ENCODE measurements at regions not wholly inside any gene's neighbourhood (a gene's known extent, or its start where the extent isn't known, plus 50 kb on each side); places are given as distances from the start of the nearest gene placed in this dataset.

DNA sequence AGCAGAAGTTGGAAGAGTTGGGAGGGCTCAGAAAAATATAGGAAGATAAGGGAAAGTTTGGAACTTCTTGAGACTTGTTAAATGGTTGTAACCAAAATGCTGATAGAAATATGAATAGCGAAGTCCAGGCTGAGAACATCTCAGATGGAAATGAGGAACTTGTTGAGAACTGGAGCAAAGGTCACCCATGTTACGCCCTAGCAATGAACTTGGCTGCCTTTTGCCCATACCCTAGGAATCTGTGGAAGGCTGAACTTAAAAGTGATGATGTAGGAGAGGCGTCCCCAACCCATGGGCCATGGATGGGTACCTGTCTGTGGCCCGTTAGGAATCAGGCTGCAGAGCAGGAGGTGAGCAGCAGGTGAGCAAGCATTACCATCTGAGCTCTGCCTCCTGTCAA, 347.8 kb downstream of the ARL4A start:
- H3K27me3 ChIP-seq (ENCODE audit: control insufficient read depth, insufficient read depth, low read length), result no peaks in the 10 kb centered on the region
- no peak overlapping the region for H3K9ac ChIP-seq (ENCODE audit: low read length)
- no peak overlapping the region for H3K4me3 ChIP-seq (ENCODE audit: low read length)
- H3K9me3 ChIP-seq (ENCODE audit: control insufficient read depth, low read length), result no peaks in the 10 kb centered on the region
- H3K36me3 ChIP-seq (ENCODE audit: control insufficient read depth, insufficient read depth, low read length), result no peaks in the 10 kb centered on the region
- no peaks in the 10 kb centered on the region for H3K4me1 ChIP-seq (ENCODE audit: control insufficient read depth, insufficient read depth, low read length)

- Histone ChIP-seq H3K4me3 (ENCODE audit: low read length) (no peak overlapping the region), H3K9me3 (ENCODE audit: control insufficient read depth, low read length) (no peaks in the 10 kb centered on the region), H3K36me3 (ENCODE audit: control insufficient read depth, insufficient read depth, low read length) (no peaks in the 10 kb centered on the region), H3K9ac (ENCODE audit: low read length) (no peak overlapping the region), H3K4me1 (ENCODE audit: control insufficient read depth, insufficient read depth, low read length) (no peaks in the 10 kb centered on the region), H3K27me3 (ENCODE audit: control insufficient read depth, insufficient read depth, low read length) (no peaks in the 10 kb centered on the region)
These were observed 348.9 kb downstream of the ARL4A start for GRCh38 chr7:13036256-13036780.

GRCh38 chr7:13037216-13037615, 349.8 kb downstream of the ARL4A start:
- H3K9me3 ChIP-seq (ENCODE audit: control insufficient read depth, low read length), result no peaks in the 10 kb centered on the region
- no peaks in the 10 kb centered on the region for H3K4me1 ChIP-seq (ENCODE audit: control insufficient read depth, insufficient read depth, low read length)
- H3K9ac ChIP-seq (ENCODE audit: low read length), result no peak overlapping the region
- H3K4me3 ChIP-seq (ENCODE audit: low read length), result no peak overlapping the region
- H3K27me3 ChIP-seq (ENCODE audit: control insufficient read depth, insufficient read depth, low read length), result no peaks in the 10 kb centered on the region
- H3K36me3 ChIP-seq (ENCODE audit: control insufficient read depth, insufficient read depth, low read length), result no peaks in the 10 kb centered on the region

- H3K36me3 ChIP-seq (ENCODE audit: control insufficient read depth, insufficient read depth, low read length), result no peaks in the 10 kb centered on the region
- no peaks in the 10 kb centered on the region for H3K9me3 ChIP-seq (ENCODE audit: control insufficient read depth, low read length)
- H3K9ac ChIP-seq (ENCODE audit: low read length), result no peak overlapping the region
- no peak overlapping the region for H3K4me3 ChIP-seq (ENCODE audit: low read length)
- H3K27me3 ChIP-seq (ENCODE audit: control insufficient read depth, insufficient read depth, low read length), result no peaks in the 10 kb centered on the region
- H3K4me1 ChIP-seq (ENCODE audit: control insufficient read depth, insufficient read depth, low read length), result no peaks in the 10 kb centered on the region
These were observed 354.0 kb downstream of the ARL4A start for GRCh38 chr7:13041368-13041988.

DNA sequence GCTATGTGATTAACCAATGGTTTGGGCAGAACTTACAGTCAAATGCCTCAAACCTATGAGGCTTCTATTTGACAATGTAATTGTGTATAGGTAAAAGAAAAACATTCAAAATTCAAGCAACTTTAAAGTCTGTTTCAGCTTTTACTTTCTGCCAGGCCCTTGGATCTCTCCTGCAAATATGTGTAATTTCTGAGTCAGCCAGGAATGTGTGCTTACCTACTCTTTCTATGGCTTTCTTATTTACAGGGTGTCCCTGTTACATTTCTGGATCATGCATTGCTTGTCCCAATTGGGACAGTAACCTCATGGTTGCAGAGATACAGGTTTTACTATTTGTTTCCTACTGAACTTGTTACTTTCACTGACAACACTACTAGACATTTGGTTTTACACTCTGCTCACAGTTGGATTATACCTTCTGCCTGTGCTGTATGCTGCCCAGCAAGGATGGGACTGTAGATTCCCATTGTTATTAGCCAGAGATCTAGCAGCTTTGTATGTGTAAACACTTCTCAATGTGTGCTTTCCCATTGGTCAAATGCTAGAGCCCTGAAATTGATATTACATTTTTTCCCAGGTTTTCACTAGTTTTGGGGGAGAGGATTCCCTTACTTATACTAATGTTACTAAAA, 355.3 kb downstream of the ARL4A start:
- H3K9me3 ChIP-seq (ENCODE audit: control insufficient read depth, low read length), result no peaks in the 10 kb centered on the region
- H3K4me1 ChIP-seq (ENCODE audit: control insufficient read depth, insufficient read depth, low read length), result no peaks in the 10 kb centered on the region
- H3K4me3 ChIP-seq (ENCODE audit: low read length), result no peak overlapping the region
- H3K36me3 ChIP-seq (ENCODE audit: control insufficient read depth, insufficient read depth, low read length), result no peaks in the 10 kb centered on the region
- no peaks in the 10 kb centered on the region for H3K27me3 ChIP-seq (ENCODE audit: control insufficient read depth, insufficient read depth, low read length)
- H3K9ac ChIP-seq (ENCODE audit: low read length), result no peak overlapping the region

DNA sequence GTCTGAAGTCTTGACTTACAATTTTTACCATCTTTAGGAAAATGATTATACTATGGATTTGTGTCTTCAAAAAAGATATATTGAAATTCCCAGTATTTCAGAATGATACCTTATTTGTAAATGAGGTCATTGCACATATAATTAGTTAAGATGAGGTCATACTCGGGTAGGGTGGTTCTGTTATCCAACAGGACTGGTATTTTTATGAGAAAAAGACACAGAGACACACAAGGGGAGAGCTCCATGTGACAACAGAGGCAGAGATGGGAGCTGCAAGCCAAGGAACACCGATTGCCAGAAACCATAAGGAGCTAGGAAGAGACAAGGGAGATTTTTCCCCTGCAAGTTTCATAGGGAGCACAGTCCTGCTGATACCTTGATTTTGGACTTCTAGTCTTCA, 356.9 kb downstream of the ARL4A start:
- Histone ChIP-seq H3K9me3 (ENCODE audit: control insufficient read depth, low read length) (no peaks in the 10 kb centered on the region), H3K4me3 (ENCODE audit: low read length) (no peak overlapping the region), H3K9ac (ENCODE audit: low read length) (no peak overlapping the region), H3K36me3 (ENCODE audit: control insufficient read depth, insufficient read depth, low read length) (no peaks in the 10 kb centered on the region), H3K27me3 (ENCODE audit: control insufficient read depth, insufficient read depth, low read length) (no peaks in the 10 kb centered on the region), H3K4me1 (ENCODE audit: control insufficient read depth, insufficient read depth, low read length) (no peaks in the 10 kb centered on the region)

DNA sequence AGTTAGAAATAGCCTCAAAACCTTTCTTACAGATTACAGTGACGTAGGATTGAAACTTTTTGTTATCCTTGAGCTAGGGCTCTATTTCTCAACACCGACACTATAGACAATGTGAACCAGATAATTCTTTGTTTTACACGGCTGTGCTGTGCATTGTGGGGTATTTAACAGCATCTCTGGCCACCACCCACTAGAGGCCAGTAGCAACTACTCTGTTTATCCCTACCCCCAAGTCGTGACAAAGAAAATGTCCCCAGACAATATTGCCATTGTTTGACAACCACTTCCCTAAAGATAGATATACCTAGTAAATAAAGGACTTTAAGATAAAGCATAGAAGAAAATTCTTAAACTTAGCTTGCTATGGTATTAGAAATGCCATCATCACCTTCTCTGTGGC, 359.6 kb downstream of the ARL4A start:
- H3K4me3 ChIP-seq (ENCODE audit: low read length), result no peak overlapping the region
- no peaks in the 10 kb centered on the region for H3K36me3 ChIP-seq (ENCODE audit: control insufficient read depth, insufficient read depth, low read length)
- H3K27me3 ChIP-seq (ENCODE audit: control insufficient read depth, insufficient read depth, low read length), result no peaks in the 10 kb centered on the region
- H3K9ac ChIP-seq (ENCODE audit: low read length), result no peak overlapping the region
- no peaks in the 10 kb centered on the region for H3K9me3 ChIP-seq (ENCODE audit: control insufficient read depth, low read length)
- H3K4me1 ChIP-seq (ENCODE audit: control insufficient read depth, insufficient read depth, low read length), result no peaks in the 10 kb centered on the region

- no peaks in the 10 kb centered on the region for H3K36me3 ChIP-seq (ENCODE audit: control insufficient read depth, insufficient read depth, low read length)
- H3K27me3 ChIP-seq (ENCODE audit: control insufficient read depth, insufficient read depth, low read length), result no peaks in the 10 kb centered on the region
- H3K4me1 ChIP-seq (ENCODE audit: control insufficient read depth, insufficient read depth, low read length), result no peaks in the 10 kb centered on the region
- no peak overlapping the region for H3K9ac ChIP-seq (ENCODE audit: low read length)
- H3K9me3 ChIP-seq (ENCODE audit: control insufficient read depth, low read length), result no peaks in the 10 kb centered on the region
- H3K4me3 ChIP-seq (ENCODE audit: low read length), result no peak overlapping the region
These were observed 362.5 kb downstream of the ARL4A start for GRCh38 chr7:13049946-13050345.

GRCh38 chr7:13050703-13051102, 363.3 kb downstream of the ARL4A start:
- H3K4me3 ChIP-seq (ENCODE audit: low read length), result no peak overlapping the region
- H3K27me3 ChIP-seq (ENCODE audit: control insufficient read depth, insufficient read depth, low read length), result no peaks in the 10 kb centered on the region
- no peaks in the 10 kb centered on the region for H3K36me3 ChIP-seq (ENCODE audit: control insufficient read depth, insufficient read depth, low read length)
- H3K9ac ChIP-seq (ENCODE audit: low read length), result no peak overlapping the region
- H3K9me3 ChIP-seq (ENCODE audit: control insufficient read depth, low read length), result no peaks in the 10 kb centered on the region
- no peaks in the 10 kb centered on the region for H3K4me1 ChIP-seq (ENCODE audit: control insufficient read depth, insufficient read depth, low read length)

DNA sequence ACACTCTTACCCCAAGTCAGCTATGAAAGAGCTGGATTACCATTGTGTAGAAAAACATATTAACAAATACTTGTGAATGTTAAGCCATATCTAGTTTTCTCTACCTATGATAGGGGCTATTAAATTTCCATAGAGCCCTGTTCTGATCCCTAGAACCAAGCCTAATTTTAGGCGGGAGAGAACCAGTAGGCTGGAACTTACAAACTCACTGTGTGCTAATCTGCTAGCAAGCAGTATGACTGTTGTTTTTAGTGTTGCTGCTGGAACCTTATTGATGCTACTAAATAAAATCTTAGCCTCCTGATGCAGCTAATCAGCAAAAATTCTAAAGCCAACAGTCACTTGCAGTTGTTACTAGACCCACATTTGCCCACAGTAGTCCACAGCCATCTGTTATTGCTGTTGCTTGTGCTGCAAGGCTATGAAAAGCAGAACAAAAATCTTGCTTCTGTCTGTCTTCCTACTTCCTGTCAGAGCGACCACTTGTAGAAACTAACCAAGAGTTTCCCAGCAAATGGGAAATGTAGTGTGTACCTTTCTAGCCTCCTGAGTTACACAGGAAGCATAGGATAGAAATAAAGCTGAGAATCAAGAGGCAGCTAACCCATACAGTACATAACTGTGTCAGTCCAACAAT, 368.4 kb downstream of the ARL4A start:
- no peaks in the 10 kb centered on the region for H3K36me3 ChIP-seq (ENCODE audit: control insufficient read depth, insufficient read depth, low read length)
- H3K9ac ChIP-seq (ENCODE audit: low read length), result no peak overlapping the region
- no peaks in the 10 kb centered on the region for H3K9me3 ChIP-seq (ENCODE audit: control insufficient read depth, low read length)
- no peaks in the 10 kb centered on the region for H3K4me1 ChIP-seq (ENCODE audit: control insufficient read depth, insufficient read depth, low read length)
- H3K4me3 ChIP-seq (ENCODE audit: low read length), result no peak overlapping the region
- no peaks in the 10 kb centered on the region for H3K27me3 ChIP-seq (ENCODE audit: control insufficient read depth, insufficient read depth, low read length)

GRCh38 chr7:13057462-13058200, 370.2 kb downstream of the ARL4A start:
- H3K36me3 ChIP-seq (ENCODE audit: control insufficient read depth, insufficient read depth, low read length), result no peaks in the 10 kb centered on the region
- H3K4me1 ChIP-seq (ENCODE audit: control insufficient read depth, insufficient read depth, low read length), result no peaks in the 10 kb centered on the region
- no peaks in the 10 kb centered on the region for H3K27me3 ChIP-seq (ENCODE audit: control insufficient read depth, insufficient read depth, low read length)
- H3K9me3 ChIP-seq (ENCODE audit: control insufficient read depth, low read length), result no peaks in the 10 kb centered on the region
- H3K9ac ChIP-seq (ENCODE audit: low read length), result no peak overlapping the region
- no peak overlapping the region for H3K4me3 ChIP-seq (ENCODE audit: low read length)

GRCh38 chr7:13060173-13060572, 372.7 kb downstream of the ARL4A start:
- H3K4me3 ChIP-seq (ENCODE audit: low read length), result no peak overlapping the region
- H3K4me1 ChIP-seq (ENCODE audit: control insufficient read depth, insufficient read depth, low read length), result no peaks in the 10 kb centered on the region

More at GRCh38 chr7:13060173-13060572, 372.7 kb downstream of the ARL4A start:
- H3K36me3 ChIP-seq (ENCODE audit: control insufficient read depth, insufficient read depth, low read length), result no peaks in the 10 kb centered on the region
- no peaks in the 10 kb centered on the region for H3K27me3 ChIP-seq (ENCODE audit: control insufficient read depth, insufficient read depth, low read length)
- no peak overlapping the region for H3K9ac ChIP-seq (ENCODE audit: low read length)
- no peaks in the 10 kb centered on the region for H3K9me3 ChIP-seq (ENCODE audit: control insufficient read depth, low read length)
